ENCODE measurements at regions not wholly inside any gene's neighbourhood (a gene's known extent, or its start where the extent isn't known, plus 50 kb on each side); places are given as distances from the start of the nearest gene placed in this dataset.

DNA sequence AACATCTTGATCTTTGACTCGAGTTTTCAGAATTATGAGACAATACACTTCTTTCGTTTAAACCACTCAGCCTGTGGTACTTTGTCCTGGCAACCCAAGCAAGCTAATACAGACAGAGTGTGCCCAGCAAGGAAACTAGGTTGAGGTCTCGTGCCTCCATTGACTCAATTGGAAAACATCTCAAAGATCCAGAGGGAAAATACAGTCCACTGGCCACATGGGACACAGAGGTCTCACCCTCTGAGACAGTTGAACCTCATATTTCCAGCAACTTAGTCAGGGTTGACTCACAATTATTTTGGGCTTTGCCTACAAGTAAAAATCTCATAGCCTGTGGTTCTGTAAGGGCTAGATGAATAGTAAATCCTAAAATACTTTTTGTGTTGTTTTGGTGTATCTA lies 631.5 kb downstream of the MTRR start (continued):
- TF ChIP-seq, protein P1, sequence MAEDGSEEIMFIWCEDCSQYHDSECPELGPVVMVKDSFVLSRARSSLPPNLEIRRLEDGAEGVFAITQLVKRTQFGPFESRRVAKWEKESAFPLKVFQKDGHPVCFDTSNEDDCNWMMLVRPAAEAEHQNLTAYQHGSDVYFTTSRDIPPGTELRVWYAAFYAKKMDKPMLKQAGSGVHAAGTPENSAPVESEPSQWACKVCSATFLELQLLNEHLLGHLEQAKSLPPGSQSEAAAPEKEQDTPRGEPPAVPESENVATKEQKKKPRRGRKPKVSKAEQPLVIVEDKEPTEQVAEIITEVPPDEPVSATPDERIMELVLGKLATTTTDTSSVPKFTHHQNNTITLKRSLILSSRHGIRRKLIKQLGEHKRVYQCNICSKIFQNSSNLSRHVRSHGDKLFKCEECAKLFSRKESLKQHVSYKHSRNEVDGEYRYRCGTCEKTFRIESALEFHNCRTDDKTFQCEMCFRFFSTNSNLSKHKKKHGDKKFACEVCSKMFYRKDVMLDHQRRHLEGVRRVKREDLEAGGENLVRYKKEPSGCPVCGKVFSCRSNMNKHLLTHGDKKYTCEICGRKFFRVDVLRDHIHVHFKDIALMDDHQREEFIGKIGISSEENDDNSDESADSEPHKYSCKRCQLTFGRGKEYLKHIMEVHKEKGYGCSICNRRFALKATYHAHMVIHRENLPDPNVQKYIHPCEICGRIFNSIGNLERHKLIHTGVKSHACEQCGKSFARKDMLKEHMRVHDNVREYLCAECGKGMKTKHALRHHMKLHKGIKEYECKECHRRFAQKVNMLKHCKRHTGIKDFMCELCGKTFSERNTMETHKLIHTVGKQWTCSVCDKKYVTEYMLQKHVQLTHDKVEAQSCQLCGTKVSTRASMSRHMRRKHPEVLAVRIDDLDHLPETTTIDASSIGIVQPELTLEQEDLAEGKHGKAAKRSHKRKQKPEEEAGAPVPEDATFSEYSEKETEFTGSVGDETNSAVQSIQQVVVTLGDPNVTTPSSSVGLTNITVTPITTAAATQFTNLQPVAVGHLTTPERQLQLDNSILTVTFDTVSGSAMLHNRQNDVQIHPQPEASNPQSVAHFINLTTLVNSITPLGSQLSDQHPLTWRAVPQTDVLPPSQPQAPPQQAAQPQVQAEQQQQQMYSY (CRISPR knock-in tag; IDR thresholded peaks at IDR 0.05) = no peak
- TF ChIP-seq PHF5A (CRISPR knock-in tag; IDR thresholded peaks at IDR 0.05; ENCODE audit: low read depth, unreplicated experiment) = no peak
- TF ChIP-seq ONECUT2 (CRISPR knock-in tag; IDR thresholded peaks at IDR 0.05) = no peak
- TF ChIP-seq SP1 (IDR thresholded peaks at IDR 0.05) = no peak
- no peak for TF ChIP-seq SP1 (CRISPR knock-in tag; IDR thresholded peaks at IDR 0.05)

DNA sequence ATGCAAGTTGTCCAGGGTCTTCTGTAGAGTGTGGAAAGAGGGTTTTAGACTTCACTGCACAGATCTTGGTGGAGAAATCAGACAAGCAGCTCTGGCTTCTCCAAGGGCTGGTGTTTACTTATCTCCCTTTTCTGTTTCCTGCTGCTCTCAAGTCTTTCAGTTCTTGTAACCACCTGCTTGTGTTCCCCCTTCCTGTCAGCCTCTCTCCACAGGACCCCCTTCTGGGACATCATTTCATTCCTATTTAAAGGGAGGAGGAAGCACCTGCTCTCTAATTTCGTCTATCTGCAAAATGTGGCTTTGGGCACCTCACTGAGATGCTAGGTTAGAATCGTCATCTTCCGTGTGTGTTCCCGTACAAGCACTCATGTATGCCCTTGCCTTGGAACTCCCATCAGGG lies 636.2 kb downstream of the MTRR start:
- Histone ChIP-seq H2AFZ (ENCODE audit: low read length) (no peak overlapping the region), H3K4me2 (ENCODE audit: low read depth, low read length) (no peak overlapping the region), H3K27me3 (ENCODE audit: control insufficient read depth in 1 of 2, insufficient read depth in 2 of 2, low read length in 2 of 2) (no peaks in the 10 kb centered on the region), H3K27ac (ENCODE audit: extremely low read length, insufficient read depth, low read length) (no peak overlapping the region), H3K4me3 (replicated peaks in 1 of 3; ENCODE audit: insufficient read depth in 1 of 3, low read depth in 2 of 3, low read length in 3 of 3) (no peak overlapping the region), H3K9me3 (ENCODE audit: low read length) (peaks cover 59% of the 10 kb centered on the region), H3K4me1 (ENCODE audit: insufficient read depth, low read length) (no peaks in the 10 kb centered on the region), H3K36me3 (replicated peaks in 1 of 2; ENCODE audit: control insufficient read depth in 1 of 2, insufficient read depth in 2 of 2, low read length in 2 of 2) (no peaks in the 10 kb centered on the region), H4K20me1 (ENCODE audit: insufficient read depth, low read length) (no peaks in the 10 kb centered on the region), H3K79me2 (ENCODE audit: insufficient read depth, low read length) (no peaks in the 10 kb centered on the region), H3K9ac (ENCODE audit: insufficient read depth, low read depth, low read length) (no peak overlapping the region)
- WGBS (ENCODE audit: low lambda C conversion rate) = 25% methylated on average over 4 of the region's 4 CpGs
- BruUV-seq (replicated peaks) = no TSS peak
- POLR2A ChIA-PET = no interaction called here
- in situ Hi-C loops (cut with HindIII; ENCODE audit: extremely low pct_ligation_motif_present, low pct_unique_long_range_greater_than_20kb) = no loop called here
- FAIRE-seq (no peak), ATAC-seq (no peak), DNase-seq (ENCODE audit: low spot score) (no peak)
- intact Hi-C loops (cut with micrococcal nuclease; ENCODE audit: unreplicated experiment) = no loop called here
- CTCF ChIA-PET (ENCODE audit: low intra/inter-chr PET ratio, low total read pairs) = no interaction called here
- TF ChIP-seq, protein P2, sequence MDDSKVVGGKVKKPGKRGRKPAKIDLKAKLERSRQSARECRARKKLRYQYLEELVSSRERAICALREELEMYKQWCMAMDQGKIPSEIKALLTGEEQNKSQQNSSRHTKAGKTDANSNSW (CRISPR knock-in tag; IDR thresholded peaks at IDR 0.05; ENCODE audit: borderline replicate concordance) = no peak
- TF ChIP-seq SMAD9 (CRISPR knock-in tag; IDR thresholded peaks at IDR 0.05) (no peak), RAD21 (CRISPR knock-in tag; IDR thresholded peaks at IDR 0.05) (no peak), FOXK2 (IDR thresholded peaks at IDR 0.05) (no peak), ZNF430 (CRISPR knock-in tag; IDR thresholded peaks at IDR 0.05) (no peak), SUZ12 (IDR thresholded peaks at IDR 0.05; ENCODE audit: low read depth, low read length) (no peak), ZNF709 (CRISPR knock-in tag; IDR thresholded peaks at IDR 0.05) (no peak), HIVEP1 (CRISPR knock-in tag; IDR thresholded peaks at IDR 0.05) (no peak)
